ENCODE measurements at regions not wholly inside any gene's neighbourhood (a gene's known extent, or its start where the extent isn't known, plus 50 kb on each side); places are given as distances from the start of the nearest gene placed in this dataset.

- no peaks in the 10 kb centered on the region for H3K4me1 ChIP-seq (ENCODE audit: control insufficient read depth in 1 of 2, extremely low read depth in 1 of 2, insufficient read depth in 2 of 2, low read length in 2 of 2)
- Mint-ChIP-seq H3K4me3 (no peak overlapping the region), H3K4me1 (no peaks in the 10 kb centered on the region), H3K27ac (no peak overlapping the region), H3K27me3 (peaks cover 5 to 15% of the 10 kb centered on the region in 2 donors), H3K36me3 (no peaks in the 10 kb centered on the region), H3K9me3 (peaks cover 0 to 15% (median 15%) of the 10 kb centered on the region in 3 donors)
- H3K27me3 ChIP-seq (replicated peaks in 1 of 2; ENCODE audit: control insufficient read depth in 2 of 2, extremely low read depth in 1 of 2, insufficient read depth in 2 of 2, low read length in 1 of 2) = peaks cover 0 to 10% of the 10 kb centered on the region in 2 experiments
- no peak for ATAC-seq (replicated peaks in 1 of 4)
- CTCF ChIA-PET = no interaction called here
- H3K9me3 ChIP-seq = no peaks in the 10 kb centered on the region
- no peaks in the 10 kb centered on the region for H3K36me3 ChIP-seq (ENCODE audit: control insufficient read depth in 2 of 2, extremely low read depth in 1 of 2, insufficient read depth in 1 of 2, low read length in 1 of 2)
- H3K27ac ChIP-seq (ENCODE audit: low read length) = no peak overlapping the region
- POLR2A ChIA-PET = no interaction called here
- H3K4me3 ChIP-seq (ENCODE audit: control insufficient read depth in 1 of 2, extremely low read depth in 1 of 2, low read length in 1 of 2) = no peak overlapping the region
- WGBS (ENCODE audit: insufficient coverage) = 56% methylated on average over 9 of the region's 12 CpGs
- DNase-seq = no peak
These were observed 165.7 kb downstream of the TBX5 start for GRCh38 chr12:114240288-114240687.

- 92% methylated on average over 2 of the region's 5 CpGs for WGBS (ENCODE audit: insufficient coverage)
- no peak for ATAC-seq (replicated peaks in 1 of 4)
- H3K27me3 Mint-ChIP-seq = peaks cover 2 to 11% of the 10 kb centered on the region in 2 donors
These were observed 167.1 kb downstream of the TBX5 start for GRCh38 chr12:114238808-114239207.

GRCh38 chr12:114237230-114237629 is 168.7 kb downstream of the TBX5 start:
- no peak overlapping the region for H3K4me3 Mint-ChIP-seq
- H3K9me3 ChIP-seq = no peaks in the 10 kb centered on the region
- no peaks in the 10 kb centered on the region for H3K4me1 Mint-ChIP-seq
- no peaks in the 10 kb centered on the region for H3K36me3 Mint-ChIP-seq
- ATAC-seq (replicated peaks in 1 of 4) = no peak
- WGBS (ENCODE audit: insufficient coverage) = no CpG with 5 or more reads among the region's 5 CpGs
- ChIA-PET POLR2A (no interaction called here), CTCF (no interaction called here)
- peaks cover 2 to 11% of the 10 kb centered on the region in 2 donors for H3K27me3 Mint-ChIP-seq
- H3K27me3 ChIP-seq (replicated peaks in 1 of 2; ENCODE audit: control insufficient read depth in 2 of 2, extremely low read depth in 1 of 2, insufficient read depth in 2 of 2, low read length in 1 of 2) = peaks cover 0 to 12% of the 10 kb centered on the region in 2 experiments
- H3K27ac ChIP-seq (ENCODE audit: low read length) = no peak overlapping the region
- no peak overlapping the region for H3K27ac Mint-ChIP-seq
- H3K36me3 ChIP-seq (ENCODE audit: control insufficient read depth in 2 of 2, extremely low read depth in 1 of 2, insufficient read depth in 1 of 2, low read length in 1 of 2) = no peaks in the 10 kb centered on the region
- no peaks in the 10 kb centered on the region for H3K4me1 ChIP-seq (ENCODE audit: control insufficient read depth in 1 of 2, extremely low read depth in 1 of 2, insufficient read depth in 2 of 2, low read length in 2 of 2)
- peaks cover 0 to 10% (median 7%) of the 10 kb centered on the region in 3 donors for H3K9me3 Mint-ChIP-seq
- DNase-seq = no peak
- H3K4me3 ChIP-seq (ENCODE audit: control insufficient read depth in 1 of 2, extremely low read depth in 1 of 2, low read length in 1 of 2) = no peak overlapping the region

More at GRCh38 chr12:114238808-114239207, 167.1 kb downstream of the TBX5 start:
- no peaks in the 10 kb centered on the region for H3K4me1 ChIP-seq (ENCODE audit: control insufficient read depth in 1 of 2, extremely low read depth in 1 of 2, insufficient read depth in 2 of 2, low read length in 2 of 2)
- Mint-ChIP-seq H3K36me3 (no peaks in the 10 kb centered on the region), H3K4me3 (no peak overlapping the region), H3K9me3 (peaks cover 0 to 15% (median 10%) of the 10 kb centered on the region in 3 donors), H3K27ac (no peak overlapping the region), H3K4me1 (no peaks in the 10 kb centered on the region)
- no peaks in the 10 kb centered on the region for H3K9me3 ChIP-seq
- no peak overlapping the region for H3K4me3 ChIP-seq (ENCODE audit: control insufficient read depth in 1 of 2, extremely low read depth in 1 of 2, low read length in 1 of 2)
- DNase-seq = no peak
- no peaks in the 10 kb centered on the region for H3K36me3 ChIP-seq (ENCODE audit: control insufficient read depth in 2 of 2, extremely low read depth in 1 of 2, insufficient read depth in 1 of 2, low read length in 1 of 2)
- H3K27me3 ChIP-seq (replicated peaks in 1 of 2; ENCODE audit: control insufficient read depth in 2 of 2, extremely low read depth in 1 of 2, insufficient read depth in 2 of 2, low read length in 1 of 2) = peaks cover 0 to 9% of the 10 kb centered on the region in 2 experiments
- POLR2A ChIA-PET = no interaction called here
- no peak overlapping the region for H3K27ac ChIP-seq (ENCODE audit: low read length)
- CTCF ChIA-PET = no interaction called here

- no peaks in the 10 kb centered on the region for H3K27me3 Mint-ChIP-seq
These were observed 173.8 kb downstream of the TBX5 start for GRCh38 chr12:114232187-114232586.

GRCh38 chr12:114229150-114229549 is 176.8 kb downstream of the TBX5 start:
- no peaks in the 10 kb centered on the region for H3K36me3 ChIP-seq (ENCODE audit: control insufficient read depth in 2 of 2, extremely low read depth in 1 of 2, insufficient read depth in 1 of 2, low read length in 1 of 2)
- H3K27me3 Mint-ChIP-seq = peaks cover 3 to 8% of the 10 kb centered on the region in 2 donors
- no peak for ATAC-seq (replicated peaks in 1 of 4)
- ChIA-PET POLR2A (no interaction called here), CTCF (no interaction called here)
- no peaks in the 10 kb centered on the region for H3K9me3 ChIP-seq
- H3K27ac ChIP-seq (ENCODE audit: low read length) = no peak overlapping the region
- DNase-seq = no peak
- H3K9me3 Mint-ChIP-seq = peaks cover 0 to 3% (median 0%) of the 10 kb centered on the region in 3 donors
- no peak overlapping the region for H3K27ac Mint-ChIP-seq
- no peak overlapping the region for H3K4me3 ChIP-seq (ENCODE audit: control insufficient read depth in 1 of 2, extremely low read depth in 1 of 2, low read length in 1 of 2)
- no peaks in the 10 kb centered on the region for H3K36me3 Mint-ChIP-seq
- H3K4me1 ChIP-seq (ENCODE audit: control insufficient read depth in 1 of 2, extremely low read depth in 1 of 2, insufficient read depth in 2 of 2, low read length in 2 of 2) = no peaks in the 10 kb centered on the region
- peaks cover 0 to 4% of the 10 kb centered on the region in 2 experiments for H3K27me3 ChIP-seq (replicated peaks in 1 of 2; ENCODE audit: control insufficient read depth in 2 of 2, extremely low read depth in 1 of 2, insufficient read depth in 2 of 2, low read length in 1 of 2)
- H3K4me3 Mint-ChIP-seq = no peak overlapping the region
- WGBS (ENCODE audit: insufficient coverage) = no CpG with 5 or more reads among the region's 1 CpG
- no peaks in the 10 kb centered on the region for H3K4me1 Mint-ChIP-seq

More at GRCh38 chr12:114232187-114232586, 173.8 kb downstream of the TBX5 start:
- no peak overlapping the region for H3K27ac Mint-ChIP-seq
- no peaks in the 10 kb centered on the region for H3K9me3 ChIP-seq
- no peaks in the 10 kb centered on the region for H3K4me1 ChIP-seq (ENCODE audit: control insufficient read depth in 1 of 2, extremely low read depth in 1 of 2, insufficient read depth in 2 of 2, low read length in 2 of 2)
- no peak for DNase-seq
- peaks cover 0 to 7% of the 10 kb centered on the region in 2 experiments for H3K27me3 ChIP-seq (replicated peaks in 1 of 2; ENCODE audit: control insufficient read depth in 2 of 2, extremely low read depth in 1 of 2, insufficient read depth in 2 of 2, low read length in 1 of 2)
- H3K36me3 ChIP-seq (ENCODE audit: control insufficient read depth in 2 of 2, extremely low read depth in 1 of 2, insufficient read depth in 1 of 2, low read length in 1 of 2) = no peaks in the 10 kb centered on the region
- ATAC-seq (replicated peaks in 1 of 4) = no peak
- H3K9me3 Mint-ChIP-seq = peaks cover 0 to 4% (median 3%) of the 10 kb centered on the region in 3 donors
- H3K4me1 Mint-ChIP-seq = no peaks in the 10 kb centered on the region
- no peak overlapping the region for H3K4me3 Mint-ChIP-seq
- H3K36me3 Mint-ChIP-seq = no peaks in the 10 kb centered on the region
- POLR2A ChIA-PET = no interaction called here
- H3K4me3 ChIP-seq (ENCODE audit: control insufficient read depth in 1 of 2, extremely low read depth in 1 of 2, low read length in 1 of 2) = no peak overlapping the region
- H3K27ac ChIP-seq (ENCODE audit: low read length) = no peak overlapping the region
- CTCF ChIA-PET = no interaction called here
- 89% methylated on average over 2 of the region's 2 CpGs for WGBS (ENCODE audit: insufficient coverage)

- peaks cover 15 to 16% of the 10 kb centered on the region in 2 donors for H3K27me3 Mint-ChIP-seq
- no peaks in the 10 kb centered on the region for H3K4me1 Mint-ChIP-seq
- H3K4me1 ChIP-seq (ENCODE audit: control insufficient read depth in 1 of 2, extremely low read depth in 1 of 2, insufficient read depth in 2 of 2, low read length in 2 of 2) = no peaks in the 10 kb centered on the region
- peaks cover 0 to 2% of the 10 kb centered on the region in 2 experiments for H3K27me3 ChIP-seq (replicated peaks in 1 of 2; ENCODE audit: control insufficient read depth in 2 of 2, extremely low read depth in 1 of 2, insufficient read depth in 2 of 2, low read length in 1 of 2)
- ChIA-PET POLR2A (no interaction called here), CTCF (no interaction called here)
- no peaks in the 10 kb centered on the region for H3K36me3 ChIP-seq (ENCODE audit: control insufficient read depth in 2 of 2, extremely low read depth in 1 of 2, insufficient read depth in 1 of 2, low read length in 1 of 2)
- H3K36me3 Mint-ChIP-seq = no peaks in the 10 kb centered on the region
- H3K27ac Mint-ChIP-seq = no peak overlapping the region
- WGBS (ENCODE audit: insufficient coverage) = 60% methylated on average over 8 of the region's 10 CpGs
- ATAC-seq (replicated peaks in 1 of 4) (no peak), DNase-seq (no peak)
- H3K9me3 ChIP-seq = no peaks in the 10 kb centered on the region
- no peak overlapping the region for H3K4me3 ChIP-seq (ENCODE audit: control insufficient read depth in 1 of 2, extremely low read depth in 1 of 2, low read length in 1 of 2)
- H3K27ac ChIP-seq (ENCODE audit: low read length) = no peak overlapping the region
- H3K4me3 Mint-ChIP-seq = no peak overlapping the region
- H3K9me3 Mint-ChIP-seq = peaks cover 0 to 3% (median 0%) of the 10 kb centered on the region in 3 donors
These were observed 179.6 kb downstream of the TBX5 start for GRCh38 chr12:114226241-114226928.

All from T-cell (primary cell).